ENCODE measurements at regions not wholly inside any gene's neighbourhood (a gene's known extent, or its start where the extent isn't known, plus 50 kb on each side); places are given as distances from the start of the nearest gene placed in this dataset.
"Not testable (repeated sequence)": the region's sequence is repeated elsewhere in the genome, so short reads cannot be mapped to it uniquely, and the experiment has no call there.

GRCh38 chrX:126489116-126489695 lies 63.4 kb downstream of the DCAF12L1 start:
- peaks cover 7% of the 10 kb centered on the region for H3K9me3 ChIP-seq (ENCODE audit: control insufficient read depth, insufficient read depth, low read length)
- H3K4me1 ChIP-seq (ENCODE audit: control insufficient read depth, insufficient read depth, low read length) = peaks cover 8% of the 10 kb centered on the region
- H3K36me3 ChIP-seq (ENCODE audit: control insufficient read depth, insufficient read depth, low read length) = no peaks in the 10 kb centered on the region
- no peak overlapping the region for H3K9ac ChIP-seq (ENCODE audit: low read depth, low read length)
- no peak overlapping the region for H3K4me3 ChIP-seq (ENCODE audit: low read depth, low read length)
- H3K27me3 ChIP-seq (ENCODE audit: control insufficient read depth, insufficient read depth, low read length) = no peaks in the 10 kb centered on the region

- no peaks in the 10 kb centered on the region for H3K27me3 ChIP-seq (ENCODE audit: control insufficient read depth, insufficient read depth, low read length)
- H3K36me3 ChIP-seq (ENCODE audit: control insufficient read depth, insufficient read depth, low read length) = no peaks in the 10 kb centered on the region
- no peak overlapping the region for H3K4me3 ChIP-seq (ENCODE audit: low read depth, low read length)
- H3K4me1 ChIP-seq (ENCODE audit: control insufficient read depth, insufficient read depth, low read length) = peaks cover 8% of the 10 kb centered on the region
- H3K9ac ChIP-seq (ENCODE audit: low read depth, low read length) = no peak overlapping the region
- H3K9me3 ChIP-seq (ENCODE audit: control insufficient read depth, insufficient read depth, low read length) = no peaks in the 10 kb centered on the region
Observed at GRCh38 chrX:126485409-126485808, 67.2 kb downstream of the DCAF12L1 start.

- no peaks in the 10 kb centered on the region for H3K27me3 ChIP-seq (ENCODE audit: control insufficient read depth, insufficient read depth, low read length)
Observed at GRCh38 chrX:126481916-126482315, 70.7 kb downstream of the DCAF12L1 start.

GRCh38 chrX:126459896-126460826 lies 92.5 kb downstream of the DCAF12L1 start:
- not testable (repeated sequence) for H3K9me3 ChIP-seq (ENCODE audit: control insufficient read depth, insufficient read depth, low read length); H3K36me3 ChIP-seq (ENCODE audit: control insufficient read depth, insufficient read depth, low read length); H3K4me1 ChIP-seq (ENCODE audit: control insufficient read depth, insufficient read depth, low read length); H3K27me3 ChIP-seq (ENCODE audit: control insufficient read depth, insufficient read depth, low read length)
- Histone ChIP-seq H3K9ac (ENCODE audit: low read depth, low read length) (peak overlapping the region; percentile 91), H3K4me3 (ENCODE audit: low read depth, low read length) (peak overlapping the region; percentile 89)

More at GRCh38 chrX:126481916-126482315, 70.7 kb downstream of the DCAF12L1 start:
- H3K9ac ChIP-seq (ENCODE audit: low read depth, low read length) = no peak overlapping the region
- H3K4me1 ChIP-seq (ENCODE audit: control insufficient read depth, insufficient read depth, low read length) = no peaks in the 10 kb centered on the region
- H3K4me3 ChIP-seq (ENCODE audit: low read depth, low read length) = no peak overlapping the region
- H3K9me3 ChIP-seq (ENCODE audit: control insufficient read depth, insufficient read depth, low read length) = no peaks in the 10 kb centered on the region
- no peaks in the 10 kb centered on the region for H3K36me3 ChIP-seq (ENCODE audit: control insufficient read depth, insufficient read depth, low read length)

GRCh38 chrX:126456136-126456535 lies 96.5 kb downstream of the DCAF12L1 start:
- Histone ChIP-seq H3K9ac (ENCODE audit: low read depth, low read length) (no peak overlapping the region), H3K36me3 (ENCODE audit: control insufficient read depth, insufficient read depth, low read length) (no peaks in the 10 kb centered on the region), H3K27me3 (ENCODE audit: control insufficient read depth, insufficient read depth, low read length) (no peaks in the 10 kb centered on the region), H3K4me1 (ENCODE audit: control insufficient read depth, insufficient read depth, low read length) (peaks cover 2% of the 10 kb centered on the region), H3K4me3 (ENCODE audit: low read depth, low read length) (no peak overlapping the region), H3K9me3 (ENCODE audit: control insufficient read depth, insufficient read depth, low read length) (no peaks in the 10 kb centered on the region)

DNA sequence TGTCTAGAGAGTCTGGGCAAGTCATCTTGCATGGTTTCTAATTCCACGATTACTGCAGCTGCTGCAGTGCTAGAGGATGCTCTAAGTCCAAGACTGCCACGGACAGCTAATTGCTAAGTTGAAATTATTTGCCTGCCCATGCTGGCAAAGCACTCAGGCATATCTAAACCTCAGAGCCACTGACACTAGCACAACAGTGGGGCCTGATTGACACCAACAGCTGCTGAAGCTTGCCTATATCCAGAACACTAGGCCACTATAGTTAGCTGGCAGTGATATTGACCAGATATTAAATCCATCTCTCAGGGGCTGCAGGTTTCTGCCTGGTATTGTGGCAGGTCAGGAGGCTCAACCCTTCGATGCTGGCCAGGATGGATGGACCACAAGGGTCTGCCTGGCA lies 103.9 kb downstream of the DCAF12L1 start:
- Histone ChIP-seq H3K27me3 (ENCODE audit: control insufficient read depth, insufficient read depth, low read length) (no peaks in the 10 kb centered on the region), H3K36me3 (ENCODE audit: control insufficient read depth, insufficient read depth, low read length) (no peaks in the 10 kb centered on the region), H3K9ac (ENCODE audit: low read depth, low read length) (no peak overlapping the region)

More for the DNA sequence above, 103.9 kb downstream of the DCAF12L1 start:
- Histone ChIP-seq H3K4me1 (ENCODE audit: control insufficient read depth, insufficient read depth, low read length) (no peaks in the 10 kb centered on the region), H3K4me3 (ENCODE audit: low read depth, low read length) (no peak overlapping the region), H3K9me3 (ENCODE audit: control insufficient read depth, insufficient read depth, low read length) (no peaks in the 10 kb centered on the region)

All from iPS-15b (cell line).